ENCODE measurements at regions not wholly inside any gene's neighbourhood (a gene's known extent, or its start where the extent isn't known, plus 50 kb on each side); places are given as distances from the start of the nearest gene placed in this dataset.

DNA sequence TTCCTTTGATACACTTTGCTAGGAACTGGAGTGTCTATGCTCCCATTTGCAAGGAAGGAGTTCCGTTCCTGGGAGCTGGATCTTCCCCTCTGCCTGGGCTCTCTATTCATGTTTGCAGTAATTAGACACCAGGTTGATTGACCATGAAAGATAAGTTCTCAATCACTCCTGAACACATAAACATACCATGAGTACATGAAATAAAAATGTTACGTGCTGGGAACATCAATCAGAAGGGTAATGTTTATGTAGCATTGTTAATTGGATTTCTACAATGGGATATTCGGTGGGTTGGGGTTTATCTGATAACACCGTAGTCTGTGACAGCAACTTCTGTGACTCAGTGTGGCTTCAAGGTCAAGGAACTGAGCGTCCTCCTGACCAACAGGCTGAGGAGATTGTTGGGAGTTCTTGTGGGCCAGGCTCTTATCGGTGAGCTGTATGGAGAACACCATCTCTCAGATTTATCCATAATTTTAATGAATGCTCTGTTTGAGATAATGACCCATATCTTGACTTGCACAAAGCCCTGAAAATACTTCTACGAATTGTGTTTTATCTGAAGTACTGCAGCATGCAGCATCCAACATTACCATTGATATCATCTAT is 136.4 kb downstream of the NPIPB5 start:
- Histone ChIP-seq H3K27ac (ENCODE audit: low read depth in 2 of 2, low read length in 1 of 2) (no peak overlapping the region), H3K4me2 (no peak overlapping the region), H3K36me3 (replicated peaks in 1 of 2; ENCODE audit: control insufficient read depth in 1 of 2, insufficient read depth in 2 of 2, low read length in 1 of 2) (no peaks in the 10 kb centered on the region), H3K79me2 (ENCODE audit: insufficient read depth) (no peaks in the 10 kb centered on the region), H3K9me3 (no peaks in the 10 kb centered on the region), H3F3A (replicated peaks; ENCODE audit: insufficient read depth) (no peaks in the 10 kb centered on the region), H3K27me3 (ENCODE audit: insufficient read depth) (peaks cover 14% of the 10 kb centered on the region), H3K9ac (no peak overlapping the region), H3K4me1 (ENCODE audit: control insufficient read depth in 1 of 2, insufficient read depth in 2 of 2, low read depth in 1 of 2, low read length in 1 of 2) (peaks cover 0 to 3% of the 10 kb centered on the region in 2 experiments; a peak in 2 of 4 replicates), H3K4me3 (ENCODE audit: low read depth in 2 of 2, low read length in 1 of 2) (no peak overlapping the region), H3K9me2 (no peaks in the 10 kb centered on the region), H4K20me1 (ENCODE audit: insufficient read depth) (no peaks in the 10 kb centered on the region), H2AFZ (ENCODE audit: low read depth) (no peak overlapping the region)
- POLR2A ChIA-PET: no interaction called here
- TF ChIP-seq SIN3A (IDR thresholded peaks at IDR 0.05; ENCODE audit: borderline replicate concordance, low read depth, low read length) (no peak), TCF12 (IDR thresholded peaks at IDR 0.05) (no peak), RFX5 (IDR thresholded peaks at IDR 0.05; ENCODE audit: low read length) (no peak), RAD21 (IDR thresholded peaks at IDR 0.05; ENCODE audit: low read length) (no peak), EP300 (IDR thresholded peaks at IDR 0.05; ENCODE audit: borderline replicate concordance in 1 of 2, low read depth in 1 of 2, low read length in 1 of 2) (no peak), POLR2AphosphoS5 (IDR thresholded peaks at IDR 0.05; ENCODE audit: low read depth, low read length) (no peak), RXRA (IDR thresholded peaks at IDR 0.05; ENCODE audit: borderline replicate concordance, low read depth) (no peak), USF2 (IDR thresholded peaks at IDR 0.05; ENCODE audit: borderline replicate concordance, low read depth, low read length) (no peak), YY1 (IDR thresholded peaks at IDR 0.05; ENCODE audit: low read depth) (no peak), JUND (IDR thresholded peaks at IDR 0.05) (no peak), TAF1 (IDR thresholded peaks at IDR 0.05; ENCODE audit: borderline replicate concordance, low read depth, low read length) (no peak), FOXJ3 (CRISPR knock-in tag; IDR thresholded peaks at IDR 0.05) (no peak), REST (IDR thresholded peaks at IDR 0.05; ENCODE audit: low read depth, low read length) (no peak), SMC3 (IDR thresholded peaks at IDR 0.05; ENCODE audit: low read depth, low read length) (no peak), NFIC (IDR thresholded peaks at IDR 0.05; ENCODE audit: borderline replicate concordance) (no peak)
- WGBS (ENCODE audit: low lambda C conversion rate): 12% methylated on average over 7 of the region's 7 CpGs
- no peak for DNase-seq
- CTCF ChIA-PET: no interaction called here

Data from SK-N-SH (cell line).